HG02943 (cell line): ENCODE measurements at regions not wholly inside any gene's neighbourhood (a gene's known extent, or its start where the extent isn't known, plus 50 kb on each side); places are given as distances from the start of the nearest gene placed in this dataset.
"Not testable (repeated sequence)": the region's sequence is repeated elsewhere in the genome, so short reads cannot be mapped to it uniquely, and the experiment has no call there.

Source experiments
- ATAC-seq: cut with Tn5 transposase; IDR thresholded peaks from one replicate; pipeline ENCODE4 v1.9.1; 2021; ENCODE audit warnings: mild to moderate bottlenecking, low read depth, moderate library complexity; ENCODE audit not compliant: unreplicated experiment

- ATAC-seq, result no peak
Measured at GRCh38 chr6:81063891-81064290, 688.6 kb downstream of the TENT5A start.

GRCh38 chr6:81054036-81054435, 698.4 kb downstream of the TENT5A start:
- ATAC-seq, result no peak

- ATAC-seq, result no peak
Measured at GRCh38 chr6:81051952-81052351, 700.5 kb downstream of the TENT5A start.

- ATAC-seq, result no peak
Measured at GRCh38 chr6:81049425-81050042, 702.9 kb downstream of the TENT5A start.

GRCh38 chr6:81031416-81031815, 721.1 kb downstream of the TENT5A start:
- ATAC-seq, result no peak

- no peak for ATAC-seq
Measured at GRCh38 chr6:81026041-81026553, 726.4 kb downstream of the TENT5A start.

GRCh38 chr6:81023709-81024108, 728.8 kb downstream of the TENT5A start:
- ATAC-seq, result no peak

GRCh38 chr6:81023007-81023582, 729.4 kb downstream of the TENT5A start:
- no peak for ATAC-seq

GRCh38 chr6:81017586-81017985, 734.9 kb downstream of the TENT5A start:
- not testable (repeated sequence) for ATAC-seq

- ATAC-seq, result no peak
Measured at GRCh38 chr6:81003894-81004293, 748.6 kb downstream of the TENT5A start.

GRCh38 chr6:81003156-81003555, 749.3 kb downstream of the TENT5A start:
- no peak for ATAC-seq

GRCh38 chr6:81002126-81002525, 750.4 kb downstream of the TENT5A start:
- no peak for ATAC-seq

GRCh38 chr6:80991316-80991715, 761.2 kb downstream of the TENT5A start:
- ATAC-seq, result no peak

GRCh38 chr6:80988892-80989291, 763.6 kb downstream of the TENT5A start:
- ATAC-seq, result no peak

- ATAC-seq, result no peak
Measured at GRCh38 chr6:80988286-80988685, 764.2 kb downstream of the TENT5A start.

- ATAC-seq, result not testable (repeated sequence)
Measured at GRCh38 chr6:80981226-80981625, 771.3 kb downstream of the TENT5A start.

GRCh38 chr6:80976336-80976735, 776.1 kb downstream of the TENT5A start:
- ATAC-seq, result no peak

GRCh38 chr6:80974579-80974978, 777.9 kb downstream of the TENT5A start:
- ATAC-seq, result no peak

GRCh38 chr6:80969439-80969838, 783.0 kb downstream of the TENT5A start:
- no peak for ATAC-seq

- no peak for ATAC-seq
Measured at GRCh38 chr6:80967609-80968008, 784.9 kb downstream of the TENT5A start.

- ATAC-seq, result no peak
Measured at GRCh38 chr6:80962382-80962781, 790.1 kb downstream of the TENT5A start.

GRCh38 chr6:80961166-80961565, 791.3 kb downstream of the TENT5A start:
- ATAC-seq, result no peak
